ENCODE measurements at regions not wholly inside any gene's neighbourhood (a gene's known extent, or its start where the extent isn't known, plus 50 kb on each side); places are given as distances from the start of the nearest gene placed in this dataset.

GRCh38 chr12:87818441-87818840 is 210.8 kb downstream of the C12orf50 start:
- no peaks in the 10 kb centered on the region for H3K36me3 ChIP-seq (ENCODE audit: control insufficient read depth, low read length)
- H3K79me2 ChIP-seq (ENCODE audit: control insufficient read depth, low read length), result no peaks in the 10 kb centered on the region
- H3K4me2 ChIP-seq (ENCODE audit: low read length), result no peak overlapping the region
- no peak overlapping the region for H3K4me3 ChIP-seq (ENCODE audit: low read length)
- H3K9me2 ChIP-seq (replicated peaks; ENCODE audit: control insufficient read depth, low read length), result no peaks in the 10 kb centered on the region
- no peak for TF ChIP-seq CTCF (IDR thresholded peaks at IDR 0.05; ENCODE audit: low read depth, low read length, poor library complexity, severe bottlenecking)
- no peak for TF ChIP-seq EZH2phosphoT487 (IDR thresholded peaks at IDR 0.05; ENCODE audit: borderline replicate concordance, low read length)
- no peaks in the 10 kb centered on the region for H3K27me3 ChIP-seq (ENCODE audit: control insufficient read depth, low read length)
- no peaks in the 10 kb centered on the region for H4K20me1 ChIP-seq (ENCODE audit: control insufficient read depth, insufficient read depth, low read depth, low read length)
- no peak overlapping the region for H3K27ac ChIP-seq (ENCODE audit: low read depth, low read length)
- no peaks in the 10 kb centered on the region for H3F3A ChIP-seq (ENCODE audit: control insufficient read depth, insufficient read depth)
- no peaks in the 10 kb centered on the region for H3K4me1 ChIP-seq (ENCODE audit: control insufficient read depth, low read length)
- H3K9me3 ChIP-seq (ENCODE audit: control insufficient read depth, insufficient read depth, low read length), result no peaks in the 10 kb centered on the region

GRCh38 chr12:87815771-87816585 is 213.2 kb downstream of the C12orf50 start:
- H3K4me1 ChIP-seq (ENCODE audit: control insufficient read depth, low read length), result no peaks in the 10 kb centered on the region
- H3K79me2 ChIP-seq (ENCODE audit: control insufficient read depth, low read length), result no peaks in the 10 kb centered on the region
- H3K36me3 ChIP-seq (ENCODE audit: control insufficient read depth, low read length), result no peaks in the 10 kb centered on the region
- H3K9me3 ChIP-seq (ENCODE audit: control insufficient read depth, insufficient read depth, low read length), result no peaks in the 10 kb centered on the region
- H3K27me3 ChIP-seq (ENCODE audit: control insufficient read depth, low read length), result no peaks in the 10 kb centered on the region
- TF ChIP-seq EZH2phosphoT487 (IDR thresholded peaks at IDR 0.05; ENCODE audit: borderline replicate concordance, low read length) (no peak), CTCF (IDR thresholded peaks at IDR 0.05; ENCODE audit: low read depth, low read length, poor library complexity, severe bottlenecking) (no peak)
- H3F3A ChIP-seq (ENCODE audit: control insufficient read depth, insufficient read depth), result no peaks in the 10 kb centered on the region
- no peak overlapping the region for H3K4me2 ChIP-seq (ENCODE audit: low read length)
- H3K9me2 ChIP-seq (replicated peaks; ENCODE audit: control insufficient read depth, low read length), result no peaks in the 10 kb centered on the region
- no peak overlapping the region for H3K4me3 ChIP-seq (ENCODE audit: low read length)
- H4K20me1 ChIP-seq (ENCODE audit: control insufficient read depth, insufficient read depth, low read depth, low read length), result no peaks in the 10 kb centered on the region
- H3K27ac ChIP-seq (ENCODE audit: low read depth, low read length), result no peak overlapping the region

GRCh38 chr12:87814625-87815024 is 214.6 kb downstream of the C12orf50 start:
- H3K4me2 ChIP-seq (ENCODE audit: low read length), result no peak overlapping the region

More at GRCh38 chr12:87814625-87815024, 214.6 kb downstream of the C12orf50 start:
- no peaks in the 10 kb centered on the region for H3F3A ChIP-seq (ENCODE audit: control insufficient read depth, insufficient read depth)
- no peaks in the 10 kb centered on the region for H4K20me1 ChIP-seq (ENCODE audit: control insufficient read depth, insufficient read depth, low read depth, low read length)
- H3K4me3 ChIP-seq (ENCODE audit: low read length), result no peak overlapping the region
- H3K27me3 ChIP-seq (ENCODE audit: control insufficient read depth, low read length), result no peaks in the 10 kb centered on the region
- H3K9me2 ChIP-seq (replicated peaks; ENCODE audit: control insufficient read depth, low read length), result no peaks in the 10 kb centered on the region
- no peaks in the 10 kb centered on the region for H3K9me3 ChIP-seq (ENCODE audit: control insufficient read depth, insufficient read depth, low read length)
- no peaks in the 10 kb centered on the region for H3K79me2 ChIP-seq (ENCODE audit: control insufficient read depth, low read length)
- no peak overlapping the region for H3K27ac ChIP-seq (ENCODE audit: low read depth, low read length)
- no peaks in the 10 kb centered on the region for H3K36me3 ChIP-seq (ENCODE audit: control insufficient read depth, low read length)
- H3K4me1 ChIP-seq (ENCODE audit: control insufficient read depth, low read length), result no peaks in the 10 kb centered on the region
- TF ChIP-seq EZH2phosphoT487 (IDR thresholded peaks at IDR 0.05; ENCODE audit: borderline replicate concordance, low read length), result no peak
- TF ChIP-seq CTCF (IDR thresholded peaks at IDR 0.05; ENCODE audit: low read depth, low read length, poor library complexity, severe bottlenecking), result no peak

All from DOHH2 (cell line).